GM21515 (cell line): ENCODE measurements at regions not wholly inside any gene's neighbourhood (a gene's known extent, or its start where the extent isn't known, plus 50 kb on each side); places are given as distances from the start of the nearest gene placed in this dataset.

Source experiments
- ATAC-seq: cut with Tn5 transposase; IDR thresholded peaks from one replicate; pipeline ENCODE4 v1.9.1; 2021; ENCODE audit not compliant: unreplicated experiment

- ATAC-seq: no peak
These were observed 323.2 kb downstream of the CYP26B1 start for GRCh38 chr2:71824436-71824835.

GRCh38 chr2:71823526-71823925, 324.1 kb downstream of the CYP26B1 start:
- ATAC-seq: no peak

GRCh38 chr2:71822463-71822862, 325.2 kb downstream of the CYP26B1 start:
- no peak for ATAC-seq

- ATAC-seq: no peak
These were observed 325.8 kb downstream of the CYP26B1 start for GRCh38 chr2:71821856-71822255.

GRCh38 chr2:71816815-71817214, 330.8 kb downstream of the CYP26B1 start:
- ATAC-seq: no peak

- ATAC-seq: no peak
These were observed 331.8 kb downstream of the CYP26B1 start for GRCh38 chr2:71815701-71816474.

GRCh38 chr2:71814885-71815284, 332.8 kb downstream of the CYP26B1 start:
- no peak for ATAC-seq

- no peak for ATAC-seq
These were observed 333.7 kb downstream of the CYP26B1 start for GRCh38 chr2:71813807-71814470.

GRCh38 chr2:71813315-71813714, 334.3 kb downstream of the CYP26B1 start:
- ATAC-seq: no peak

GRCh38 chr2:71812736-71813135, 334.9 kb downstream of the CYP26B1 start:
- no peak for ATAC-seq

- ATAC-seq: no peak
These were observed 335.9 kb downstream of the CYP26B1 start for GRCh38 chr2:71811726-71812125.

GRCh38 chr2:71811157-71811556, 336.5 kb downstream of the CYP26B1 start:
- ATAC-seq: no peak

GRCh38 chr2:71807581-71808451, 339.8 kb downstream of the CYP26B1 start:
- ATAC-seq: no peak

- no peak for ATAC-seq
These were observed 341.2 kb downstream of the CYP26B1 start for GRCh38 chr2:71806432-71806831.

GRCh38 chr2:71804281-71804751, 343.3 kb downstream of the CYP26B1 start:
- ATAC-seq: no peak

- ATAC-seq: no peak
These were observed 344.3 kb downstream of the CYP26B1 start for GRCh38 chr2:71803398-71803797.

GRCh38 chr2:71802556-71802955, 345.1 kb downstream of the CYP26B1 start:
- ATAC-seq: no peak

GRCh38 chr2:71801969-71802368, 345.7 kb downstream of the CYP26B1 start:
- ATAC-seq: no peak

- no peak for ATAC-seq
These were observed 346.1 kb downstream of the CYP26B1 start for GRCh38 chr2:71801556-71801955.

GRCh38 chr2:71800851-71801250, 346.8 kb downstream of the CYP26B1 start:
- no peak for ATAC-seq

GRCh38 chr2:71800106-71800809, 346.9 kb downstream of the DYSF start:
- no peak for ATAC-seq
